RWPE2 (cell line): ENCODE measurements at regions not wholly inside any gene's neighbourhood (a gene's known extent, or its start where the extent isn't known, plus 50 kb on each side); places are given as distances from the start of the nearest gene placed in this dataset.
A peak's percentile ranks its signal among the peaks of the same experiment; 100 is the strongest.

Experiments used
- ATAC-seq: fragments of 200-7000 bp; cut with Tn5 transposase; 3 replicates; pipeline ENCODE4 v1.9.1; 2021; ENCODE audit warnings: low read depth
- DNase-seq: peaks from one replicate; pipeline ENCODE4 v3.0.0-alpha.2; 2020; ENCODE audit warnings: low spot score
- H3K27ac ChIP-seq: fragments of 450-650 bp; 2 replicates; pipeline ENCODE4 v1.5.1; 2017; ENCODE audit warnings: mild to moderate bottlenecking; ENCODE audit not compliant: poor library complexity, severe bottlenecking
- H3K27me3 ChIP-seq: fragments of 250-450 bp; sonication (Bioruptor Pico); 2 replicates; pipeline ENCODE4 v1.5.1; 2021; ENCODE audit warnings: mild to moderate bottlenecking, moderate library complexity; ENCODE audit not compliant: insufficient read depth, poor library complexity, severe bottlenecking
- H3K36me3 ChIP-seq: fragments of 250-450 bp; sonication (Bioruptor Pico); 2 replicates; pipeline ENCODE4 v1.5.1; 2020; ENCODE audit warnings: low read depth, mild to moderate bottlenecking, moderate library complexity
- H3K4me1 ChIP-seq: fragments of 250-450 bp; sonication (Bioruptor Pico); 2 replicates; pipeline ENCODE4 v1.5.1; 2021; ENCODE audit warnings: mild to moderate bottlenecking, moderate library complexity; ENCODE audit not compliant: insufficient read depth, poor library complexity, severe bottlenecking
- H3K4me3 ChIP-seq: fragments of 250-450 bp; sonication (Bioruptor Pico); 2 replicates; pipeline ENCODE4 v1.5.1; 2021; ENCODE audit warnings: mild to moderate bottlenecking, moderate library complexity; ENCODE audit not compliant: severe bottlenecking
- H3K9me3 ChIP-seq: fragments of 250-450 bp; sonication (Bioruptor Pico); 2 replicates; pipeline ENCODE4 v1.5.1; 2021; ENCODE audit warnings: mild to moderate bottlenecking, moderate library complexity; ENCODE audit not compliant: severe bottlenecking
- CTCF ChIP-seq: fragments of 450-650 bp; IDR thresholded peaks from one replicate; pipeline ENCODE4 v1.5.1; 2017; ENCODE audit warnings: mild to moderate bottlenecking, moderate library complexity; ENCODE audit not compliant: poor library complexity, severe bottlenecking

GRCh38 chr6:104312851-104313250, 546.9 kb downstream of the HACE1 start:
- Histone ChIP-seq H3K9me3 (no peaks in the 10 kb centered on the region), H3K36me3 (no peaks in the 10 kb centered on the region), H3K4me3 (no peak overlapping the region), H3K27me3 (no peaks in the 10 kb centered on the region), H3K4me1 (no peaks in the 10 kb centered on the region), H3K27ac (no peak overlapping the region)
- peak; percentile 74; the same call in 2 of the 3 replicates for ATAC-seq
- no peak for TF ChIP-seq CTCF
- DNase-seq, result no peak

DNA sequence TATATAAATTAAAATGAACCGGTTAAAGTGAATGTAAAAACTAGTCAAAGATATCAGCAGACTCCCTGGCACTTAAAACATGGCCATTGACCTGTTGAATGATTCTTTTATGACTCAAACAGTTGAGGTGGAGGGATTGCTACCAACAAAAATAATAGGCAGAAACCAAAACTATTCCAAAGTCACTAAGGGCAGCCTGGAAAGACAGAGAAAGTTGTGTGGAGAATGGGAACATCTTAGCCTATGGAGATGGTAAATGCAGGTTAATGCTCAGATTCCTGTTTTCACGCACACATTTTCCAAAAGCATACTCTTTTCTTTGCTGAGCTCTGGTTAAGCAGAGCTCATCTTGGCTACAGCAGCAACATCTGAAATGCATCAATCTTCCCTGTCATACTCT, 553.5 kb downstream of the HACE1 start:
- Histone ChIP-seq H3K27ac (no peak overlapping the region), H3K4me3 (no peak overlapping the region), H3K36me3 (no peaks in the 10 kb centered on the region), H3K4me1 (no peaks in the 10 kb centered on the region), H3K27me3 (peaks cover 15% of the 10 kb centered on the region), H3K9me3 (no peaks in the 10 kb centered on the region)
- DNase-seq, result no peak
- no peak for TF ChIP-seq CTCF
- ATAC-seq, result no peak

DNA sequence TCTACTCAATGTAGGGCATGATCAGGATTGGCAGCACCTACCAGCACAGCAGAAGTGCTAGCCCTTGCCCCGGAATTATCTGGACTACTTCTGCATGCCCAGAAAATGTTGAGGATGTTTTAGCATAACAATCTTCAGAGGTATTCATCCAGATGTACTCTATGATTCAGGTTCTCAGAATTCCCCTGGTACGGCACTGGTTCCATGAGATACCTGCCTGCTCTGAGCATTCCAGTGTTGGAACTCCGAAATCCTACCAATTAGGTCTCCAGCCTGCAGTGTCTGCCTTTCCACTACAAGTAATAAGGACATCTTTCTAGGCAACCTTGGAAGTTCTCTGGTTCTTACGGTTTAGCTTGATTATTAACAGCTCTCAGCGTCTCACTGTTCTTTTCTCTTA, 554.5 kb downstream of the HACE1 start:
- no peak overlapping the region for H3K4me3 ChIP-seq
- ATAC-seq (no peak), DNase-seq (no peak)
- H3K27ac ChIP-seq, result no peak overlapping the region
- H3K27me3 ChIP-seq, result peaks cover 15% of the 10 kb centered on the region
- no peaks in the 10 kb centered on the region for H3K4me1 ChIP-seq
- H3K36me3 ChIP-seq, result no peaks in the 10 kb centered on the region
- TF ChIP-seq CTCF, result no peak
- H3K9me3 ChIP-seq, result no peaks in the 10 kb centered on the region

DNA sequence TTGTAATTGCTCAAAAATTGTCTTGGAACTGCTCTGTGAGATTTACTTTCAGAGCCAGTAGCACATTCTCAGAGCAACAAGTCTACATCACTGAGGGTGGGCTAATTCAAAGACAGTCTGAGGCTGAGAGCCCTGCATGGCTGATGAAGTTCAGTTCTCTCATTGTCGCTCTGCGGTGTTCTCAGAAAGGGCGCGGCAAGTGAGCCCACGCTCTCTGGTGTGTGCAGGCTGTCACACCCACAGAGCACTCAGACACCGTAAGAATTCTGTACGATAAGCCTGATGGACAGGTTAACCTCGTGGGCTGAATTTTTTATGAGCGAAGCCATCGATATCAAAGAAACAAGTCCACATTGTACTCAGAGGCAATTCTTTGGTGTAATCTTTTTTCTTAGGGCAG, 557.8 kb downstream of the HACE1 start:
- Histone ChIP-seq H3K4me3 (no peak overlapping the region), H3K36me3 (no peaks in the 10 kb centered on the region), H3K9me3 (no peaks in the 10 kb centered on the region), H3K27ac (no peak overlapping the region), H3K4me1 (no peaks in the 10 kb centered on the region), H3K27me3 (peaks cover 15% of the 10 kb centered on the region)
- no peak for TF ChIP-seq CTCF
- DNase-seq (no peak), ATAC-seq (no peak)

DNA sequence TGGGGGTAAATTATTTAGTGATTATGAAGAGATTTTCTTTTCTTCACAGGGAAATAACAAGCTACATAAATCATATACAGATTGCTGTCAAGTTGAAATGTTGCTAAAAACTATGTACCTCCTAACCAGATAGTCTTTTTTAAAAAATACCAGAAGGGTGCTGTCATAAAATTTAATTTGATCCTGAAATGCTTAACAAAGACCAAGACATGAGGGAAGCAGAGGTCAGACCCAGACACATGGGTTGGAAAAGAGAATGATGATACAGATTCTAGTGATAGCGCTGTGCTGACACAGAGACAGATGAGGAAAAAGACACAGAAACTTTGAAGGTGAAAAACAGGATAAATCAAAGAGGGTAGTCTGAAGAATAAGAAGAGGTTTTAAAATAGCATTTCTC, 573.1 kb downstream of the HACE1 start:
- no peak for DNase-seq
- Histone ChIP-seq H3K4me1 (no peaks in the 10 kb centered on the region), H3K36me3 (no peaks in the 10 kb centered on the region), H3K9me3 (no peaks in the 10 kb centered on the region), H3K4me3 (no peak overlapping the region), H3K27ac (no peak overlapping the region), H3K27me3 (no peaks in the 10 kb centered on the region)
- no peak for ATAC-seq
- no peak for TF ChIP-seq CTCF
